ENCODE measurements at regions not wholly inside any gene's neighbourhood (a gene's known extent, or its start where the extent isn't known, plus 50 kb on each side); places are given as distances from the start of the nearest gene placed in this dataset.

GRCh38 chr19:46955813-46956371, 63.7 kb upstream of the NPAS1 start:
- TF ChIP-seq, protein P1, sequence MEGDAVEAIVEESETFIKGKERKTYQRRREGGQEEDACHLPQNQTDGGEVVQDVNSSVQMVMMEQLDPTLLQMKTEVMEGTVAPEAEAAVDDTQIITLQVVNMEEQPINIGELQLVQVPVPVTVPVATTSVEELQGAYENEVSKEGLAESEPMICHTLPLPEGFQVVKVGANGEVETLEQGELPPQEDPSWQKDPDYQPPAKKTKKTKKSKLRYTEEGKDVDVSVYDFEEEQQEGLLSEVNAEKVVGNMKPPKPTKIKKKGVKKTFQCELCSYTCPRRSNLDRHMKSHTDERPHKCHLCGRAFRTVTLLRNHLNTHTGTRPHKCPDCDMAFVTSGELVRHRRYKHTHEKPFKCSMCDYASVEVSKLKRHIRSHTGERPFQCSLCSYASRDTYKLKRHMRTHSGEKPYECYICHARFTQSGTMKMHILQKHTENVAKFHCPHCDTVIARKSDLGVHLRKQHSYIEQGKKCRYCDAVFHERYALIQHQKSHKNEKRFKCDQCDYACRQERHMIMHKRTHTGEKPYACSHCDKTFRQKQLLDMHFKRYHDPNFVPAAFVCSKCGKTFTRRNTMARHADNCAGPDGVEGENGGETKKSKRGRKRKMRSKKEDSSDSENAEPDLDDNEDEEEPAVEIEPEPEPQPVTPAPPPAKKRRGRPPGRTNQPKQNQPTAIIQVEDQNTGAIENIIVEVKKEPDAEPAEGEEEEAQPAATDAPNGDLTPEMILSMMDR (conservative IDR thresholded peaks at IDR 0.05; ENCODE audit: low read depth, low read length): no peak
- TF ChIP-seq EZH2 (IDR thresholded peaks at IDR 0.05; ENCODE audit: borderline replicate concordance, low read depth, low read length, poor library complexity, severe bottlenecking): no peak
